Adipocyte (in vitro differentiated cells): ENCODE measurements at regions not wholly inside any gene's neighbourhood (a gene's known extent, or its start where the extent isn't known, plus 50 kb on each side); places are given as distances from the start of the nearest gene placed in this dataset.
"Not testable (repeated sequence)": the region's sequence is repeated elsewhere in the genome, so short reads cannot be mapped to it uniquely, and the experiment has no call there.

Experiments
- DNase-seq: peaks from one replicate; pipeline ENCODE4 v3.0.0-alpha.2; 2015; ENCODE audit warnings: low read depth
- H3K27me3 ChIP-seq: replicated peaks from 2 replicates; pipeline ENCODE4 v1.7.0; 2013; ENCODE audit warnings: mild to moderate bottlenecking, low read length, moderate library complexity; ENCODE audit not compliant: control insufficient read depth, insufficient read depth
- H3K36me3 ChIP-seq: 2 replicates; pipeline ENCODE4 v1.7.0; 2013; ENCODE audit warnings: low read length, mild to moderate bottlenecking, moderate library complexity; ENCODE audit not compliant: control insufficient read depth, insufficient read depth, severe bottlenecking
- H3K4me1 ChIP-seq: 2 replicates; pipeline ENCODE4 v1.7.0; 2013; ENCODE audit warnings: mild to moderate bottlenecking, low read length, moderate library complexity; ENCODE audit not compliant: control insufficient read depth, insufficient read depth
- H3K4me3 ChIP-seq: 2 replicates; pipeline ENCODE4 v1.7.0; 2013; ENCODE audit warnings: mild to moderate bottlenecking, low read length, moderate library complexity
- H3K9ac ChIP-seq: 2 replicates; pipeline ENCODE4 v1.7.0; 2013; ENCODE audit warnings: mild to moderate bottlenecking, low read length, moderate library complexity
- H3K9me3 ChIP-seq: 2 replicates; pipeline ENCODE4 v1.7.0; 2013; ENCODE audit warnings: mild to moderate bottlenecking, low read length, moderate library complexity; ENCODE audit not compliant: control insufficient read depth

DNA sequence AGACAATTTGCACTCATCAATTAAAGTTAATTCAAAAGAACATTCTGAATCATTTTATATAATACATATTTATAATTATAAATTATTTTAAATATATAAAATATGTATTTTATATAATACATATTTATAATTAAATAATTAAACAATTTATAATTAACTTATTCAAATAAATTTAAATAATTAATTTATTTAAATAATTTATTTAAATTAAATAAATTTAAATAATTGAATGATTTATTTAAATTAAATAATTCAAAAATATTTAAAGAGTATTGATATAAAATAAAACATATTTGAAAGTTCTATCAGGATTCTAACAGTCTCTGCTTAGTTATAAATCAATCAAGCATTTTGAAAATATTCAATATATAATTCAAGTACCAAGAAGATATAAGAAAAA, 775.5 kb upstream of the CTNND2 start:
- Histone ChIP-seq H3K9me3 (no peaks in the 10 kb centered on the region), H3K36me3 (no peaks in the 10 kb centered on the region), H3K9ac (no peak overlapping the region), H3K4me3 (no peak overlapping the region), H3K4me1 (no peaks in the 10 kb centered on the region), H3K27me3 (no peaks in the 10 kb centered on the region)
- no peak for DNase-seq

- no peak overlapping the region for H3K4me3 ChIP-seq
- no peaks in the 10 kb centered on the region for H3K27me3 ChIP-seq
- DNase-seq: no peak
- H3K9ac ChIP-seq: no peak overlapping the region
- no peaks in the 10 kb centered on the region for H3K4me1 ChIP-seq
- H3K36me3 ChIP-seq: no peaks in the 10 kb centered on the region
- no peaks in the 10 kb centered on the region for H3K9me3 ChIP-seq
Measured at GRCh38 chr5:12675959-12676358, 771.7 kb upstream of the CTNND2 start.

DNA sequence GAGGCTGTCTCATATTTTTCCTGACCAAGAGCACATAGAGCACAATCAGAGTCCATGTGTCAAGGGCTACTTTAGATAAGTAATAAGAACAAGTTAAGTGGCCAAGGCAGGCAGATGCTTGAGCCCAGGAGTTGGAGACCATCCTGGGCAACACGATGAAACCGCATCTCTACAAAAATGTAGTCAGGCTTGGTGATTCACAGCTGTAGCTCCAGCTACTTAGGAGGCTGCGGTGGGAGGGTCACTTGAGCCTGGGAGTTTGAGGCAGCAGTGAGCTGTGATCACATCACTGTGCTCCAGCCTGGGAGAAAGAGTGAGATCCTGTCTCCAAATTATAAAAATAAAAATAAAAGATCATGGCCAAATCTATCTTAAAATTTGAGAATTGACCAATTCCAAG, 767.9 kb upstream of the CTNND2 start:
- H3K36me3 ChIP-seq: no peaks in the 10 kb centered on the region
- no peaks in the 10 kb centered on the region for H3K4me1 ChIP-seq
- no peak overlapping the region for H3K9ac ChIP-seq
- H3K27me3 ChIP-seq: no peaks in the 10 kb centered on the region
- H3K9me3 ChIP-seq: no peaks in the 10 kb centered on the region
- DNase-seq: no peak
- H3K4me3 ChIP-seq: no peak overlapping the region

DNA sequence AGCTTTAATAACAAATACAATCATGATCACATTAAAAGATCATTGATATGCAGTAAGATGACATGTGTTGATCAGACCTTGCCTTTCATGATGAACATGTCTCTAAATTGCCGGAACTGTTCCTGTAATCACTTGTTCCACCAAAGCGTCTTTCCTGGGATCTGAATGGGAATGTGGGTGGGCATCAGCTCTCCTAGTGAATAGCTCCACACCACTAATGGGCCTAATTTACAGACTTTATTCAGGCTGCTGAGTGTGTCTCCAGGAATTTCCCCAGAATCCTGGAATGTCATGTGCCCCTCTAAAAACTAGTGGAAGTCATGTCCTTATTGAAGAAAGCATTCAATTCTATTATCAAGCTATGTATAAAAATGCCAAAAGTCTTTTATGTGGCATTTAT, 765.1 kb upstream of the CTNND2 start:
- Histone ChIP-seq H3K9me3 (no peaks in the 10 kb centered on the region), H3K4me1 (no peaks in the 10 kb centered on the region), H3K27me3 (no peaks in the 10 kb centered on the region), H3K36me3 (no peaks in the 10 kb centered on the region), H3K9ac (no peak overlapping the region), H3K4me3 (no peak overlapping the region)
- no peak for DNase-seq

DNA sequence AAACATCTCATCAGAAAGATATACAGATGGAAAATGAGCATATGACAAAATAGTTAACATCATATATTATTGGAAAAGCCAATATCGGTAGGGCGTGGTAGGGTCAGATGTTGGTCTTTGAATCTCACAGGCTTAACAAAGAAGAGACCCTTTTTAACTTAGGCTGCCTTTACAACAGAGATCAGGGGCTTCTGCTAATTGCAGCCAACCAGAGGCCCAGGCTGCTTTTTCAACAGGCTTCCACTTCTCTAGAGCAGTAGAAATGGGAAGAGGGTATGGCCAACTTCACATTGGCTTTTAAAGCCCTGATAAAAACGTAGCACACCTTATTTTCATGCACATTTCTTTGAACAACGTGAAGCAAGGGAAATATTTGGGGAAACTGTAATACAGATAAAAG, 764.3 kb upstream of the CTNND2 start:
- no peaks in the 10 kb centered on the region for H3K9me3 ChIP-seq
- no peaks in the 10 kb centered on the region for H3K36me3 ChIP-seq
- no peaks in the 10 kb centered on the region for H3K27me3 ChIP-seq
- no peak overlapping the region for H3K9ac ChIP-seq
- H3K4me1 ChIP-seq: no peaks in the 10 kb centered on the region
- no peak overlapping the region for H3K4me3 ChIP-seq
- DNase-seq: no peak

- H3K9me3 ChIP-seq, H3K9ac ChIP-seq, H3K27me3 ChIP-seq, H3K4me1 ChIP-seq, DNase-seq, H3K36me3 ChIP-seq, H3K4me3 ChIP-seq: not testable (repeated sequence)
Measured at GRCh38 chr5:12667818-12668217, 763.6 kb upstream of the CTNND2 start.

GRCh38 chr5:12665772-12666171, 761.5 kb upstream of the CTNND2 start:
- H3K4me1 ChIP-seq, H3K27me3 ChIP-seq, H3K9ac ChIP-seq, H3K4me3 ChIP-seq, H3K9me3 ChIP-seq, DNase-seq, H3K36me3 ChIP-seq: not testable (repeated sequence)

GRCh38 chr5:12662545-12663314, 758.5 kb upstream of the CTNND2 start:
- Histone ChIP-seq H3K36me3 (no peaks in the 10 kb centered on the region), H3K27me3 (no peaks in the 10 kb centered on the region), H3K4me1 (no peaks in the 10 kb centered on the region), H3K9ac (no peak overlapping the region), H3K4me3 (no peak overlapping the region), H3K9me3 (no peaks in the 10 kb centered on the region)
- no peak for DNase-seq

- Histone ChIP-seq H3K4me3 (no peak overlapping the region), H3K36me3 (no peaks in the 10 kb centered on the region), H3K4me1 (no peaks in the 10 kb centered on the region), H3K27me3 (no peaks in the 10 kb centered on the region), H3K9me3 (no peaks in the 10 kb centered on the region), H3K9ac (no peak overlapping the region)
- DNase-seq: no peak
Measured at GRCh38 chr5:12661617-12662370, 757.5 kb upstream of the CTNND2 start.

GRCh38 chr5:12660279-12661107, 756.2 kb upstream of the CTNND2 start:
- H3K4me1 ChIP-seq, H3K4me3 ChIP-seq, H3K27me3 ChIP-seq, H3K36me3 ChIP-seq, H3K9ac ChIP-seq, DNase-seq, H3K9me3 ChIP-seq: not testable (repeated sequence)

DNA sequence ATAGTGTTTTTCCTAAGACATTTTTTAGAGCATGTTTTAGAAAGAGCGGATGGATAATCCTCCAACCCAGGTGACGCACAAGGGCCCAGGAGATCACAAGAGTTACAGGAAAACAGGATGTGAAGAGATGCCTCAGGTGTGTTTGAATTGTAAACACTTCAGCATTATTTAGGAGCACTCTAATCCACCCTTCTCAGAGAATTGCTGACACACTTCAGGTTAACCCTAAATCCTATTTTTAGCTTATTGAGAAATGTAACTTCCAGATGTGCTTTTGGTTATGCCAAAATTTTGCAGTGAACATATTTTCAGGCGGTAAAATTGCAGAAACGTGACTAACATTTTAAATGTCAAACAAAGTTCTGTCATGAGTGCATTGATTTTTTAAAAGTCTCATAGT, 755.4 kb upstream of the CTNND2 start:
- H3K9ac ChIP-seq: no peak overlapping the region
- H3K4me1 ChIP-seq: no peaks in the 10 kb centered on the region
- H3K9me3 ChIP-seq: peaks cover 4% of the 10 kb centered on the region
- no peaks in the 10 kb centered on the region for H3K36me3 ChIP-seq
- no peak overlapping the region for H3K4me3 ChIP-seq
- no peak for DNase-seq
- H3K27me3 ChIP-seq: no peaks in the 10 kb centered on the region
